H9 (cell line): ENCODE measurements at regions not wholly inside any gene's neighbourhood (a gene's known extent, or its start where the extent isn't known, plus 50 kb on each side); places are given as distances from the start of the nearest gene placed in this dataset.

Source experiments
- DNase-seq: peaks from one replicate; pipeline ENCODE4 v3.0.0-alpha.2; 2017
- H2AFZ ChIP-seq: one replicate; pipeline ENCODE4 v1.6.1; 2013; ENCODE audit warnings: mild to moderate bottlenecking, low read length, control low read depth, moderate library complexity
- H2AK5ac ChIP-seq: 2 replicates; pipeline ENCODE4 v1.6.1; 2013; ENCODE audit warnings: low read length, control low read depth, mixed read lengths; ENCODE audit not compliant: insufficient read length
- H2BK120ac ChIP-seq: one replicate; pipeline ENCODE4 v1.6.1; 2013; ENCODE audit warnings: low read depth, mild to moderate bottlenecking, low read length, control low read depth, inconsistent platforms; ENCODE audit not compliant: poor library complexity, severe bottlenecking
- H2BK12ac ChIP-seq: 2 replicates; pipeline ENCODE4 v1.6.1; 2013; ENCODE audit warnings: low read length, control low read depth, mixed read lengths, low read depth; ENCODE audit not compliant: insufficient read length
- H2BK15ac ChIP-seq: 2 replicates; pipeline ENCODE4 v1.6.1; 2013; ENCODE audit warnings: low read depth, low read length, control low read depth
- H2BK20ac ChIP-seq: one replicate; pipeline ENCODE4 v1.6.1; 2013; ENCODE audit warnings: low read depth, mild to moderate bottlenecking, low read length, control low read depth, inconsistent platforms; ENCODE audit not compliant: poor library complexity, severe bottlenecking
- H2BK5ac ChIP-seq: 2 replicates; pipeline ENCODE4 v1.6.1; 2013; ENCODE audit warnings: low read length, control low read depth, mixed read lengths; ENCODE audit not compliant: insufficient read length
- H3K14ac ChIP-seq: 2 replicates; pipeline ENCODE4 v1.6.1; 2013; ENCODE audit warnings: low read length, control low read depth; ENCODE audit not compliant: insufficient read depth
- H3K18ac ChIP-seq: 2 replicates; pipeline ENCODE4 v1.6.1; 2013; ENCODE audit warnings: low read depth, mild to moderate bottlenecking, mixed read lengths, low read length, control low read depth; ENCODE audit not compliant: insufficient read length
- H3K23ac ChIP-seq: 2 replicates; pipeline ENCODE4 v1.6.1; 2013; ENCODE audit warnings: low read length, control low read depth, mixed read lengths, low read depth; ENCODE audit not compliant: insufficient read length
- H3K23me2 ChIP-seq: 2 replicates; pipeline ENCODE4 v1.6.1; 2013; ENCODE audit warnings: low read depth, mild to moderate bottlenecking, mixed read lengths, low read length, control low read depth; ENCODE audit not compliant: insufficient read length, poor library complexity, severe bottlenecking
- H3K27ac ChIP-seq: 2 replicates; pipeline ENCODE4 v1.5.1; 2013; ENCODE audit warnings: low read length, control low read depth, mixed read lengths, low read depth; ENCODE audit not compliant: insufficient read length
- H3K27me3 ChIP-seq: 2 replicates; pipeline ENCODE4 v1.6.1; 2013; ENCODE audit warnings: low read length, control low read depth, inconsistent platforms; ENCODE audit not compliant: insufficient read depth
- H3K4ac ChIP-seq: 2 replicates; pipeline ENCODE4 v1.6.1; 2013; ENCODE audit warnings: low read depth, mild to moderate bottlenecking, control low read depth, inconsistent platforms, low read length, moderate library complexity
- H3K4me1 ChIP-seq: 2 replicates; pipeline ENCODE4 v1.6.1; 2013; ENCODE audit warnings: low read length, control low read depth, inconsistent platforms; ENCODE audit not compliant: insufficient read depth
- H3K4me2 ChIP-seq: 2 replicates; pipeline ENCODE4 v1.6.1; 2013; ENCODE audit warnings: low read length, control low read depth, mixed read lengths; ENCODE audit not compliant: insufficient read length, insufficient read depth
- H3K56ac ChIP-seq: 2 replicates; pipeline ENCODE4 v1.6.1; 2013; ENCODE audit warnings: low read depth, mild to moderate bottlenecking, mixed read lengths, low read length, control low read depth; ENCODE audit not compliant: insufficient read length
- H3K79me1 ChIP-seq: 2 replicates; pipeline ENCODE4 v1.6.1; 2013; ENCODE audit warnings: low read depth, mild to moderate bottlenecking, moderate library complexity, low read length, control low read depth, inconsistent platforms; ENCODE audit not compliant: insufficient read depth, poor library complexity, severe bottlenecking
- H3K79me2 ChIP-seq: 2 replicates; pipeline ENCODE4 v1.6.1; 2013; ENCODE audit warnings: low read length, control low read depth, inconsistent platforms; ENCODE audit not compliant: insufficient read depth
- H3K9ac ChIP-seq: 2 replicates; pipeline ENCODE4 v1.6.1; 2013; ENCODE audit warnings: low read length, control low read depth, mixed read lengths; ENCODE audit not compliant: insufficient read length; ENCODE audit errors: extremely low read depth
- H3K9me3 ChIP-seq: one replicate; pipeline ENCODE4 v1.6.1; 2013; ENCODE audit warnings: low read depth, low read length, inconsistent platforms; ENCODE audit not compliant: control insufficient read depth
- H3T11ph ChIP-seq: one replicate; pipeline ENCODE4 v1.6.1; 2013; ENCODE audit warnings: mild to moderate bottlenecking, low read length, control low read depth, inconsistent platforms
- H4K20me1 ChIP-seq: one replicate; pipeline ENCODE4 v1.6.1; 2013; ENCODE audit not compliant: control insufficient read depth, insufficient read length, insufficient read depth
- H4K5ac ChIP-seq: 2 replicates; pipeline ENCODE4 v1.6.1; 2013; ENCODE audit warnings: low read depth, mild to moderate bottlenecking, mixed read lengths, low read length, control low read depth; ENCODE audit not compliant: insufficient read length
- H4K8ac ChIP-seq: replicated peaks from 2 replicates; pipeline ENCODE4 v1.6.1; 2013; ENCODE audit warnings: low read length, control low read depth, mixed read lengths, low read depth; ENCODE audit not compliant: insufficient read length
- H4K91ac ChIP-seq: 2 replicates; pipeline ENCODE4 v1.6.1; 2013; ENCODE audit warnings: low read depth, mild to moderate bottlenecking, moderate library complexity, mixed read lengths, low read length, control low read depth; ENCODE audit not compliant: insufficient read length
- H3K27ac Mint-ChIP-seq, 3 experiments: 2 replicates in 2 of 3; 3 replicates in 1 of 3; pipeline ENCODE4 v1.8.0; 2020 to 2021; ENCODE audit warnings: mixed read lengths in 3 of 3, mild to moderate bottlenecking in 1 of 3, moderate library complexity in 1 of 3
- H3K27me3 Mint-ChIP-seq: 2 replicates; pipeline ENCODE4 v1.8.0; 2021; ENCODE audit warnings: low read depth, mild to moderate bottlenecking, moderate library complexity, mixed read lengths
- H3K36me3 Mint-ChIP-seq, 3 experiments: 2 replicates in 2 of 3; 3 replicates in 1 of 3; pipeline ENCODE4 v1.8.0; 2020 to 2021; ENCODE audit warnings: low read depth in 3 of 3, mixed read lengths in 3 of 3; ENCODE audit not compliant: insufficient read depth in 1 of 3
- H3K4me1 Mint-ChIP-seq, 2 experiments: 2 replicates each; pipeline ENCODE4 v1.8.0; 2020; ENCODE audit warnings: mixed read lengths in 2 of 2
- H3K4me3 Mint-ChIP-seq, 2 experiments: 2 replicates in 1 of 2; 3 replicates in 1 of 2; pipeline ENCODE4 v1.8.0; 2020 to 2021; ENCODE audit warnings: mild to moderate bottlenecking in 2 of 2, mixed read lengths in 2 of 2, moderate library complexity in 1 of 2
- H3K9me3 Mint-ChIP-seq, 2 experiments: 2 replicates in 1 of 2; 3 replicates in 1 of 2; pipeline ENCODE4 v1.8.0; 2020; ENCODE audit warnings: mild to moderate bottlenecking in 2 of 2, mixed read lengths in 2 of 2, moderate library complexity in 1 of 2
- WGBS: extraction: QIAGEN DNeasy Blood & Tissue Kit; methylation state at CpG from one replicate; pipeline ENCODE4 v1.1.7; 2013; ENCODE audit warnings: missing lambda C conversion rate, low lambda C conversion rate, mixed read lengths; ENCODE audit not compliant: insufficient read length; ENCODE audit errors: extremely low coverage; 5-methylcytosine and 5-hydroxymethylcytosine counted together
- TF ChIP-seq, protein P1 (sequence below): fragments of 200-600 bp; sonication (generic); conservative IDR thresholded peaks from 3 replicates; pipeline ENCODE4 v1.8.0; 2021; ENCODE audit warnings: antibody characterized with exemption, mild to moderate bottlenecking

DNA sequence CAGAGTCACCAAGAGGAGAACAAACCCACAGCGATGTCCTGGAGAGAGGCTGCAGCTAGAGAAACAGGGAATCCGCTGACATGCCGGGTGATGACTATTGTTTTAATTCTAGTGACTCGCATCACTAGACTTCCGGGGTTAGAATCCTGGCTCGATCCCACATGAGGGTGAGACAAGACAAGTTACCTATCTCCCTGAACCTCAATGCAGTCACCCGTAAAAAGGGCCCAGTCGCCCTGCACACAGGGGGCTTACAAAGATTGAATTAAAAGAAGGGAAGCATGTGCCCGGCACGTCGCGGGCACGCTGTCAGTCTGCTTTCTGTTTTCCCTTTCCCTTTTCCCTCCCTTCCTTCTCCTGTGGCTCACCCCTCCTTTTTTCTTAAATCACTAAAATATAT is 212.9 kb upstream of the FOXF1 start:
- H3K27ac ChIP-seq = no peak overlapping the region

More for the DNA sequence above, 212.9 kb upstream of the FOXF1 start:
- no peak overlapping the region for H2BK15ac ChIP-seq
- H2AK5ac ChIP-seq = no peak overlapping the region
- no peak overlapping the region for H4K91ac ChIP-seq
- H4K20me1 ChIP-seq = no peaks in the 10 kb centered on the region
- no peaks in the 10 kb centered on the region for H3K9me3 ChIP-seq
- Mint-ChIP-seq H3K9me3 (no peaks in the 10 kb centered on the region; a peak in 2 of 5 replicates), H3K4me1 (peaks cover 32 to 36% of the 10 kb centered on the region in 2 experiments), H3K27ac (no peak overlapping the region), H3K4me3 (no peak overlapping the region), H3K36me3 (no peaks in the 10 kb centered on the region), H3K27me3 (peaks cover 65% of the 10 kb centered on the region)
- no peak overlapping the region for H2BK120ac ChIP-seq
- H3K79me2 ChIP-seq = no peaks in the 10 kb centered on the region
- H3K4me1 ChIP-seq = peaks cover 5% of the 10 kb centered on the region; the same call in 1 of the 2 replicates
- no peak overlapping the region for H3K23ac ChIP-seq
- H2BK12ac ChIP-seq = no peak overlapping the region
- H3K14ac ChIP-seq = no peak overlapping the region; the same call in 1 of the 2 replicates
- no peak overlapping the region for H2BK20ac ChIP-seq
- no peaks in the 10 kb centered on the region for H3K23me2 ChIP-seq
- H2AFZ ChIP-seq = no peak overlapping the region
- H4K8ac ChIP-seq = no peak overlapping the region
- TF ChIP-seq, protein P1, sequence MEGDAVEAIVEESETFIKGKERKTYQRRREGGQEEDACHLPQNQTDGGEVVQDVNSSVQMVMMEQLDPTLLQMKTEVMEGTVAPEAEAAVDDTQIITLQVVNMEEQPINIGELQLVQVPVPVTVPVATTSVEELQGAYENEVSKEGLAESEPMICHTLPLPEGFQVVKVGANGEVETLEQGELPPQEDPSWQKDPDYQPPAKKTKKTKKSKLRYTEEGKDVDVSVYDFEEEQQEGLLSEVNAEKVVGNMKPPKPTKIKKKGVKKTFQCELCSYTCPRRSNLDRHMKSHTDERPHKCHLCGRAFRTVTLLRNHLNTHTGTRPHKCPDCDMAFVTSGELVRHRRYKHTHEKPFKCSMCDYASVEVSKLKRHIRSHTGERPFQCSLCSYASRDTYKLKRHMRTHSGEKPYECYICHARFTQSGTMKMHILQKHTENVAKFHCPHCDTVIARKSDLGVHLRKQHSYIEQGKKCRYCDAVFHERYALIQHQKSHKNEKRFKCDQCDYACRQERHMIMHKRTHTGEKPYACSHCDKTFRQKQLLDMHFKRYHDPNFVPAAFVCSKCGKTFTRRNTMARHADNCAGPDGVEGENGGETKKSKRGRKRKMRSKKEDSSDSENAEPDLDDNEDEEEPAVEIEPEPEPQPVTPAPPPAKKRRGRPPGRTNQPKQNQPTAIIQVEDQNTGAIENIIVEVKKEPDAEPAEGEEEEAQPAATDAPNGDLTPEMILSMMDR = no peak
- no peaks in the 10 kb centered on the region for H3K79me1 ChIP-seq
- DNase-seq = no peak
- no peaks in the 10 kb centered on the region for H3K27me3 ChIP-seq
- no peak overlapping the region for H3K18ac ChIP-seq
- no peak overlapping the region for H4K5ac ChIP-seq
- H2BK5ac ChIP-seq = no peak overlapping the region
- no peak overlapping the region for H3K4me2 ChIP-seq
- H3K56ac ChIP-seq = no peak overlapping the region
- no peak overlapping the region for H3T11ph ChIP-seq
- no CpG with 5 or more reads among the region's 13 CpGs for WGBS
- no peak overlapping the region for H3K9ac ChIP-seq
- H3K4ac ChIP-seq = no peak overlapping the region
